ENCODE measurements at regions not wholly inside any gene's neighbourhood (a gene's known extent, or its start where the extent isn't known, plus 50 kb on each side); places are given as distances from the start of the nearest gene placed in this dataset.

DNA sequence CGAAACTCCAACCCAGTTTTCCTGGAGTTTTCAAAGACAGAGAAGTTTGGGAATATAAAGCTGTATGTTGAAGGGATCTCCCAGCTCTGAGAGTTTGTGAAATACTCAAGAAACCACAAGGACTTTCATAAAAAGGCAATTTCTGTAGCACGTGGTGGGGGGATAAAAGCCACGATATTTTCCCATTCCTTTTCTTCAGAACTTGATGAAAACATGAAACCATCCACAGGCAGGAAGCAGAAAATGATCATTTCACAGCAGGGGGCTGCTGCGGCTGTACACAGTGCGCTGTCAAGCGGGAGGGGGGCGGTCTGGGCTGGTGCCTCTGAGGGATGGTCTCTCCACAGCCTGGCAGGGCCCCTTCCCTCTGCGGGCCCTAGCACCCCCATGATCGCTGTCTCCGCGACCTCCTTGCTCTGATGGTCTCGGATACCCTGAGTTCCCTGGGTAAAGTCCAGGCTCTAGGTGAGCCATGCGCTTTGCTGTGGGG is 423.2 kb downstream of the MN1 start:
- no peak overlapping the region for H3K4me3 ChIP-seq (ENCODE audit: low read depth, low read length)
- TF ChIP-seq, protein P1, sequence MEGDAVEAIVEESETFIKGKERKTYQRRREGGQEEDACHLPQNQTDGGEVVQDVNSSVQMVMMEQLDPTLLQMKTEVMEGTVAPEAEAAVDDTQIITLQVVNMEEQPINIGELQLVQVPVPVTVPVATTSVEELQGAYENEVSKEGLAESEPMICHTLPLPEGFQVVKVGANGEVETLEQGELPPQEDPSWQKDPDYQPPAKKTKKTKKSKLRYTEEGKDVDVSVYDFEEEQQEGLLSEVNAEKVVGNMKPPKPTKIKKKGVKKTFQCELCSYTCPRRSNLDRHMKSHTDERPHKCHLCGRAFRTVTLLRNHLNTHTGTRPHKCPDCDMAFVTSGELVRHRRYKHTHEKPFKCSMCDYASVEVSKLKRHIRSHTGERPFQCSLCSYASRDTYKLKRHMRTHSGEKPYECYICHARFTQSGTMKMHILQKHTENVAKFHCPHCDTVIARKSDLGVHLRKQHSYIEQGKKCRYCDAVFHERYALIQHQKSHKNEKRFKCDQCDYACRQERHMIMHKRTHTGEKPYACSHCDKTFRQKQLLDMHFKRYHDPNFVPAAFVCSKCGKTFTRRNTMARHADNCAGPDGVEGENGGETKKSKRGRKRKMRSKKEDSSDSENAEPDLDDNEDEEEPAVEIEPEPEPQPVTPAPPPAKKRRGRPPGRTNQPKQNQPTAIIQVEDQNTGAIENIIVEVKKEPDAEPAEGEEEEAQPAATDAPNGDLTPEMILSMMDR (IDR thresholded peaks at IDR 0.05; ENCODE audit: low read depth, low read length, missing control alignments): no peak
- DNase-seq (ENCODE audit: low read depth): no peak

- H3K4me3 ChIP-seq (ENCODE audit: low read depth, low read length): no peak overlapping the region
- TF ChIP-seq, protein P1 (IDR thresholded peaks at IDR 0.05; ENCODE audit: low read depth, low read length, missing control alignments): no peak
- no peak for DNase-seq (ENCODE audit: low read depth)
Observed at GRCh38 chr22:27378995-27379394, 422.6 kb downstream of the MN1 start.

GRCh38 chr22:27380855-27381254 is 420.7 kb downstream of the MN1 start:
- DNase-seq (ENCODE audit: low read depth): no peak
- H3K4me3 ChIP-seq (ENCODE audit: low read depth, low read length): no peak overlapping the region
- TF ChIP-seq, protein P1 (IDR thresholded peaks at IDR 0.05; ENCODE audit: low read depth, low read length, missing control alignments): no peak

DNA sequence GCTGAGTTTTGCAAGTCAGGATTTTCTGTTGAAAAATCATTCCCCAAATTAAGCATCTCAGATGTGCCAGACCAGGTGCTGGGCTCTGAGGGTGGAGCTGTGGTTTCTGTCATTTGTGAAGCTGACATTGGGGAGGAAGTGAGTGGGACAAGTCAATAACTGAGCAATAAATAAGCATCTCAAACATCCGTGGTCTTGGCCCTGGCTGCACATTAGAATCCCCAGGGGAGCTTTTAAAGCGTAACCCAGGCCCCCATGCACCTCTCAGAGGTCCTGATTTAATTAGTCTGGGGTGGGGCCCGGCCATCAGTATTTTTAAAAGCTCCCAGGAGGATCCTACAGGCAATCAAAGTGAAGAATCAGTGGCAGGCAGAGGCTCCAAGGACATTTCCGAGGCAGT is 420.0 kb downstream of the MN1 start:
- no peak overlapping the region for H3K4me3 ChIP-seq (ENCODE audit: low read depth, low read length)
- TF ChIP-seq, protein P1 (IDR thresholded peaks at IDR 0.05; ENCODE audit: low read depth, low read length, missing control alignments): no peak
- no peak for DNase-seq (ENCODE audit: low read depth)

- TF ChIP-seq, protein P1 (IDR thresholded peaks at IDR 0.05; ENCODE audit: low read depth, low read length, missing control alignments): no peak
- DNase-seq (ENCODE audit: low read depth): no peak
Observed at GRCh38 chr22:27381960-27382742, 419.4 kb downstream of the MN1 start.

GRCh38 chr22:27382947-27383346 is 418.6 kb downstream of the MN1 start:
- H3K4me3 ChIP-seq (ENCODE audit: low read depth, low read length): no peak overlapping the region
- TF ChIP-seq, protein P1 (IDR thresholded peaks at IDR 0.05; ENCODE audit: low read depth, low read length, missing control alignments): no peak
- DNase-seq (ENCODE audit: low read depth): no peak

More at GRCh38 chr22:27381960-27382742, 419.4 kb downstream of the MN1 start:
- no peak overlapping the region for H3K4me3 ChIP-seq (ENCODE audit: low read depth, low read length)

DNA sequence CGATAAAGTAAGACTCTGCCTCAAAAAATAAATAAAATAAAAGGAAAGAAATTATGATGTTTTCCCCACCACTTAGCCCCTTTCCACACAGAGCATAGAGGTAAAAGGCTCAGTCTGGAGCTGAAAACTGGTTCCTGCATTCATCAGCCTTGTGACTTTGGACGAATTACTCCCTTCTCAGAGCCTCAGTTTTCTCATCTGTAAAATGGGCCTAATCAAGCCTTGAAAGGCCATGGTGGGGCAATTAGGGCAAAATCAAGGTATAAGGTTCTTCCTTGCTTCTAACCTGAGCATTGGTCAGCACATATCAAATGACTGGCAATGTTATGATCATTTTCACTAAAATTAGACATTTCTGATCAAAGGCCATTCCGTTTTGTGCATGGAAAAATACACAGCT is 417.7 kb downstream of the MN1 start:
- TF ChIP-seq, protein P1 (IDR thresholded peaks at IDR 0.05; ENCODE audit: low read depth, low read length, missing control alignments): no peak
- DNase-seq (ENCODE audit: low read depth): no peak
- H3K4me3 ChIP-seq (ENCODE audit: low read depth, low read length): no peak overlapping the region
